ENCODE measurements at regions not wholly inside any gene's neighbourhood (a gene's known extent, or its start where the extent isn't known, plus 50 kb on each side); places are given as distances from the start of the nearest gene placed in this dataset.

- H3K4me3 ChIP-seq (ENCODE audit: insufficient read depth, low read depth, low read length), result no peak overlapping the region
- H3K36me3 ChIP-seq (ENCODE audit: control insufficient read depth, insufficient read depth, low read length), result no peaks in the 10 kb centered on the region
- no peaks in the 10 kb centered on the region for H3K27me3 ChIP-seq (ENCODE audit: control insufficient read depth, insufficient read depth, low read length, poor library complexity, severe bottlenecking)
- no peaks in the 10 kb centered on the region for H3K4me1 ChIP-seq (ENCODE audit: control insufficient read depth, insufficient read depth, low read length)
- WGBS, 2 experiments, result 96 to 97% methylated on average over 2 of the region's 2 CpGs
- H3K9me3 ChIP-seq (ENCODE audit: control insufficient read depth, low read length), result no peaks in the 10 kb centered on the region
- H3K27ac ChIP-seq (ENCODE audit: insufficient read depth, low read depth, low read length, poor library complexity, severe bottlenecking), result no peak overlapping the region
These were observed 344.7 kb downstream of the DUSP10 start for GRCh38 chr1:221397141-221397540.

- no peak overlapping the region for H3K4me3 ChIP-seq (ENCODE audit: insufficient read depth, low read depth, low read length)
- H3K27me3 ChIP-seq (ENCODE audit: control insufficient read depth, insufficient read depth, low read length, poor library complexity, severe bottlenecking), result no peaks in the 10 kb centered on the region
- 97 to 98% methylated on average over 3 of the region's 3 CpGs for WGBS, 2 experiments
- no peaks in the 10 kb centered on the region for H3K9me3 ChIP-seq (ENCODE audit: control insufficient read depth, low read length)
- H3K4me1 ChIP-seq (ENCODE audit: control insufficient read depth, insufficient read depth, low read length), result no peaks in the 10 kb centered on the region
- H3K27ac ChIP-seq (ENCODE audit: insufficient read depth, low read depth, low read length, poor library complexity, severe bottlenecking), result no peak overlapping the region
- H3K36me3 ChIP-seq (ENCODE audit: control insufficient read depth, insufficient read depth, low read length), result no peaks in the 10 kb centered on the region
These were observed 344.3 kb downstream of the DUSP10 start for GRCh38 chr1:221397606-221398005.

GRCh38 chr1:221405146-221405545 lies 336.7 kb downstream of the DUSP10 start:
- 92 to 100% methylated on average over 1 of the region's 1 CpG for WGBS, 2 experiments

GRCh38 chr1:221408117-221408803 lies 333.6 kb downstream of the DUSP10 start:
- Histone ChIP-seq H3K4me3 (ENCODE audit: insufficient read depth, low read depth, low read length) (no peak overlapping the region), H3K9me3 (ENCODE audit: control insufficient read depth, low read length) (no peaks in the 10 kb centered on the region), H3K4me1 (ENCODE audit: control insufficient read depth, insufficient read depth, low read length) (no peaks in the 10 kb centered on the region), H3K27ac (ENCODE audit: insufficient read depth, low read depth, low read length, poor library complexity, severe bottlenecking) (no peak overlapping the region), H3K27me3 (ENCODE audit: control insufficient read depth, insufficient read depth, low read length, poor library complexity, severe bottlenecking) (no peaks in the 10 kb centered on the region), H3K36me3 (ENCODE audit: control insufficient read depth, insufficient read depth, low read length) (no peaks in the 10 kb centered on the region)
- WGBS, 2 experiments, result 66 to 76% methylated on average over 6 to 7 of the region's 7 CpGs

More at GRCh38 chr1:221405146-221405545, 336.7 kb downstream of the DUSP10 start:
- Histone ChIP-seq H3K36me3 (ENCODE audit: control insufficient read depth, insufficient read depth, low read length) (no peaks in the 10 kb centered on the region), H3K27ac (ENCODE audit: insufficient read depth, low read depth, low read length, poor library complexity, severe bottlenecking) (no peak overlapping the region), H3K4me3 (ENCODE audit: insufficient read depth, low read depth, low read length) (no peak overlapping the region), H3K9me3 (ENCODE audit: control insufficient read depth, low read length) (no peaks in the 10 kb centered on the region), H3K4me1 (ENCODE audit: control insufficient read depth, insufficient read depth, low read length) (no peaks in the 10 kb centered on the region), H3K27me3 (ENCODE audit: control insufficient read depth, insufficient read depth, low read length, poor library complexity, severe bottlenecking) (no peaks in the 10 kb centered on the region)

- 91 to 94% methylated on average over 3 of the region's 3 CpGs for WGBS, 2 experiments
- no peaks in the 10 kb centered on the region for H3K9me3 ChIP-seq (ENCODE audit: control insufficient read depth, low read length)
- H3K4me1 ChIP-seq (ENCODE audit: control insufficient read depth, insufficient read depth, low read length), result no peaks in the 10 kb centered on the region
- no peak overlapping the region for H3K27ac ChIP-seq (ENCODE audit: insufficient read depth, low read depth, low read length, poor library complexity, severe bottlenecking)
- no peaks in the 10 kb centered on the region for H3K36me3 ChIP-seq (ENCODE audit: control insufficient read depth, insufficient read depth, low read length)
- no peak overlapping the region for H3K4me3 ChIP-seq (ENCODE audit: insufficient read depth, low read depth, low read length)
- no peaks in the 10 kb centered on the region for H3K27me3 ChIP-seq (ENCODE audit: control insufficient read depth, insufficient read depth, low read length, poor library complexity, severe bottlenecking)
These were observed 330.6 kb downstream of the DUSP10 start for GRCh38 chr1:221411283-221411682.

GRCh38 chr1:221414772-221415539 lies 326.9 kb downstream of the DUSP10 start:
- 90% methylated on average over 7 to 8 of the region's 8 CpGs for WGBS, 2 experiments
- no peak overlapping the region for H3K4me3 ChIP-seq (ENCODE audit: insufficient read depth, low read depth, low read length)

DNA sequence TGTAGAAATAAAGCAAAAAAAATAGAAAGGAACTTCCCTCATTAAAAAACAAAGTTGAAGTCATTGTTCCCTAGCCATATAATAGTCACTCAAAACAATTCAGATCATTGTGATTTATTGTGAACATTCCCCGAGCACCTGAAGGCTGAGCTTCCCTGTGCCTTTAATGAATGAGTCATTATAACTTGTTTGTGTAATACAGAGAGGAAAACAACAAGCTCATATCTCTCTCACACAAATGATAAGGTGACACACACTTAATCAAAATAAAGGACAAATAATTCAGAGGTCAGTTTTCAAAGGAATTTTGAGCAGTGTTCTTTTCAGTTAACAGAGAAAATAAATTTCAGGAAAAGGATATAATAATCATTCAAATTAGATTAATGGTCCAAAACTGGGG lies 326.2 kb downstream of the DUSP10 start:
- H3K4me1 ChIP-seq (ENCODE audit: control insufficient read depth, insufficient read depth, low read length), result no peaks in the 10 kb centered on the region

More at GRCh38 chr1:221414772-221415539, 326.9 kb downstream of the DUSP10 start:
- no peaks in the 10 kb centered on the region for H3K4me1 ChIP-seq (ENCODE audit: control insufficient read depth, insufficient read depth, low read length)
- no peaks in the 10 kb centered on the region for H3K36me3 ChIP-seq (ENCODE audit: control insufficient read depth, insufficient read depth, low read length)
- H3K27me3 ChIP-seq (ENCODE audit: control insufficient read depth, insufficient read depth, low read length, poor library complexity, severe bottlenecking), result no peaks in the 10 kb centered on the region
- no peaks in the 10 kb centered on the region for H3K9me3 ChIP-seq (ENCODE audit: control insufficient read depth, low read length)
- no peak overlapping the region for H3K27ac ChIP-seq (ENCODE audit: insufficient read depth, low read depth, low read length, poor library complexity, severe bottlenecking)

DNA sequence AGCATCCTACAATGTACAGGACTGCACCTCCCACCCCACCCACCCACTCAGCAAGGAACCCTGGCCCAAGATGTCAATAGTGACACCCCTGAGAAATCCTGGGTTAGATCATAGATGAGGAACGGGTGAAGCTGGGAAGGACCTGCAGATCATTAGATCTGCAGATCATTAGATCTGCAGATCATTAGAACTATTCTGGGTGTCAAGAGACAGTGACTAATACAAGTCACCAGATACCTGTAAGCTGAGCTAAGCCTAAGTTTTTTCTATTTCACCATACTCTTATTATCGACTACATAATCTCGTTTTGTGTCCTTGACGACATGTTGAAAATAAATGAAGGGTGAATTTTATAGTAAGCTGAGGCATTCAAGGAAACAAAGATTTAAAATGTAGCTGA lies 325.7 kb downstream of the DUSP10 start:
- Histone ChIP-seq H3K27ac (ENCODE audit: insufficient read depth, low read depth, low read length, poor library complexity, severe bottlenecking) (no peak overlapping the region), H3K4me1 (ENCODE audit: control insufficient read depth, insufficient read depth, low read length) (no peaks in the 10 kb centered on the region), H3K36me3 (ENCODE audit: control insufficient read depth, insufficient read depth, low read length) (no peaks in the 10 kb centered on the region), H3K4me3 (ENCODE audit: insufficient read depth, low read depth, low read length) (no peak overlapping the region), H3K27me3 (ENCODE audit: control insufficient read depth, insufficient read depth, low read length, poor library complexity, severe bottlenecking) (no peaks in the 10 kb centered on the region), H3K9me3 (ENCODE audit: control insufficient read depth, low read length) (no peaks in the 10 kb centered on the region)
- 89 to 97% methylated on average over 2 to 4 of the region's 4 CpGs for WGBS, 2 experiments

More for the DNA sequence above, 326.2 kb downstream of the DUSP10 start:
- H3K9me3 ChIP-seq (ENCODE audit: control insufficient read depth, low read length), result no peaks in the 10 kb centered on the region
- no peaks in the 10 kb centered on the region for H3K36me3 ChIP-seq (ENCODE audit: control insufficient read depth, insufficient read depth, low read length)
- H3K27me3 ChIP-seq (ENCODE audit: control insufficient read depth, insufficient read depth, low read length, poor library complexity, severe bottlenecking), result no peaks in the 10 kb centered on the region
- H3K27ac ChIP-seq (ENCODE audit: insufficient read depth, low read depth, low read length, poor library complexity, severe bottlenecking), result no peak overlapping the region
- WGBS, 2 experiments, result 100% methylated on average over 1 of the region's 1 CpG; no CpG with 5 or more reads in 1 of the 2 experiments
- H3K4me3 ChIP-seq (ENCODE audit: insufficient read depth, low read depth, low read length), result no peak overlapping the region

GRCh38 chr1:221416723-221417122 lies 325.2 kb downstream of the DUSP10 start:
- Histone ChIP-seq H3K36me3 (ENCODE audit: control insufficient read depth, insufficient read depth, low read length) (no peaks in the 10 kb centered on the region), H3K9me3 (ENCODE audit: control insufficient read depth, low read length) (no peaks in the 10 kb centered on the region), H3K27ac (ENCODE audit: insufficient read depth, low read depth, low read length, poor library complexity, severe bottlenecking) (no peak overlapping the region), H3K4me1 (ENCODE audit: control insufficient read depth, insufficient read depth, low read length) (no peaks in the 10 kb centered on the region), H3K27me3 (ENCODE audit: control insufficient read depth, insufficient read depth, low read length, poor library complexity, severe bottlenecking) (no peaks in the 10 kb centered on the region), H3K4me3 (ENCODE audit: insufficient read depth, low read depth, low read length) (no peak overlapping the region)

DNA sequence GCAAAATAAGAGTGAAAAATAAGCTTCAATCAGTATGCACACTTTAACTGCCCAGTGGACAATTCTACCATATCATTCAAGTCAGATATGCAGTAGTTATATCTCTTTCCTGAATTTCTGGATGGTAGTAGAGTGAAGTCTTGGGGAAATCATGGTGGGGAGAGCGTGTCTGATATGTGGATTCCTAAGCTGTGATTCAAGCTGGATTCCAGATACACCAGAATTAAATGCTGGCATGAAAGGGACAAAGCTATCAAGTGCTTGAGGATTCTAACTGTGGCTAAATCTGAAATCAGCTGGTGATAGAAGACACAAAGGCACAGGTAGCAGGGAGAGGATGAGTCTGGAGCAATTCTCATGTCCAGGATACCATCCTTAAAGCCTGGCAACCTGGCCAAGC lies 323.5 kb downstream of the DUSP10 start:
- WGBS, 2 experiments, result 92 to 100% methylated on average over 1 of the region's 1 CpG
- Histone ChIP-seq H3K4me1 (ENCODE audit: control insufficient read depth, insufficient read depth, low read length) (no peaks in the 10 kb centered on the region), H3K27me3 (ENCODE audit: control insufficient read depth, insufficient read depth, low read length, poor library complexity, severe bottlenecking) (no peaks in the 10 kb centered on the region), H3K9me3 (ENCODE audit: control insufficient read depth, low read length) (no peaks in the 10 kb centered on the region), H3K27ac (ENCODE audit: insufficient read depth, low read depth, low read length, poor library complexity, severe bottlenecking) (no peak overlapping the region), H3K4me3 (ENCODE audit: insufficient read depth, low read depth, low read length) (no peak overlapping the region), H3K36me3 (ENCODE audit: control insufficient read depth, insufficient read depth, low read length) (no peaks in the 10 kb centered on the region)
